Colonic mucosa (tissue), 4 donors: ENCODE measurements at regions not wholly inside any gene's neighbourhood (a gene's known extent, or its start where the extent isn't known, plus 50 kb on each side); places are given as distances from the start of the nearest gene placed in this dataset.

Source experiments
- DNase-seq: peaks from one replicate; pipeline ENCODE4 v3.0.0-alpha.2; 2020
- H3K27ac ChIP-seq: fragments of 200-600 bp; one replicate; pipeline ENCODE4 v1.8.0; 2021
- H3K27me3 ChIP-seq: fragments of 200-600 bp; one replicate; pipeline ENCODE4 v1.8.0; 2021
- H3K36me3 ChIP-seq: fragments of 200-600 bp; one replicate; pipeline ENCODE4 v1.8.0; 2021
- H3K4me1 ChIP-seq: fragments of 200-600 bp; one replicate; pipeline ENCODE4 v1.8.0; 2021; ENCODE audit warnings: mild to moderate bottlenecking
- H3K4me3 ChIP-seq: fragments of 200-600 bp; one replicate; pipeline ENCODE4 v1.8.0; 2021
- H3K9ac ChIP-seq, 2 donors: one replicate each; pipeline ENCODE4 v1.7.0; 2013; ENCODE audit warnings: control low read depth in 2 of 2, low read depth in 2 of 2, low read length in 2 of 2
- H3K9me3 ChIP-seq: fragments of 200-600 bp; one replicate; pipeline ENCODE4 v1.8.0; 2021
- CTCF ChIP-seq: fragments of 200-600 bp; IDR thresholded peaks from one replicate; pipeline ENCODE4 v1.8.0; 2022; ENCODE audit warnings: antibody characterized with exemption, mild to moderate bottlenecking
- intact Hi-C: fragments of 100-400 bp; cut with DNase I; formaldehyde crosslinking; loops from one replicate; pipeline ENCODE4 v1.14.1; 2022
- donor health status: healthy.
- donor health status: DM: no; HTN: no; CAD: no.
- donor health status: DM: no; HTN: no; CAD: no.

- no peaks in the 10 kb centered on the region for H3K36me3 ChIP-seq
- no peak overlapping the region for H3K9ac ChIP-seq
- intact Hi-C loops, result no loop called here
- no peak for DNase-seq
- H3K27ac ChIP-seq, result no peak overlapping the region
- H3K9me3 ChIP-seq, result no peaks in the 10 kb centered on the region
- no peak for TF ChIP-seq CTCF
- H3K27me3 ChIP-seq, result no peaks in the 10 kb centered on the region
- no peaks in the 10 kb centered on the region for H3K4me1 ChIP-seq
- no peak overlapping the region for H3K4me3 ChIP-seq
These were observed 956.5 kb downstream of the CDH18 start for GRCh38 chr5:19031491-19031890.

GRCh38 chr5:19035816-19036215 is 952.2 kb downstream of the CDH18 start:
- no peaks in the 10 kb centered on the region for H3K27me3 ChIP-seq
- no peaks in the 10 kb centered on the region for H3K9me3 ChIP-seq
- H3K9ac ChIP-seq, result no peak overlapping the region
- H3K4me1 ChIP-seq, result no peaks in the 10 kb centered on the region
- H3K27ac ChIP-seq, result no peak overlapping the region
- no peaks in the 10 kb centered on the region for H3K36me3 ChIP-seq
- H3K4me3 ChIP-seq, result no peak overlapping the region
- no peak for TF ChIP-seq CTCF
- intact Hi-C loops, result no loop called here
- no peak for DNase-seq

- Histone ChIP-seq H3K4me1 (no peaks in the 10 kb centered on the region), H3K4me3 (no peak overlapping the region), H3K9me3 (no peaks in the 10 kb centered on the region), H3K27me3 (no peaks in the 10 kb centered on the region), H3K27ac (no peak overlapping the region), H3K36me3 (no peaks in the 10 kb centered on the region), H3K9ac (no peak overlapping the region)
- intact Hi-C loops, result no loop called here
- DNase-seq, result no peak
- TF ChIP-seq CTCF, result no peak
These were observed 945.9 kb downstream of the CDH18 start for GRCh38 chr5:19042106-19042505.

- no peak for DNase-seq
- H3K4me3 ChIP-seq, result no peak overlapping the region
- no peaks in the 10 kb centered on the region for H3K4me1 ChIP-seq
- intact Hi-C loops, result no loop called here
- TF ChIP-seq CTCF, result no peak
- no peaks in the 10 kb centered on the region for H3K36me3 ChIP-seq
- H3K27me3 ChIP-seq, result no peaks in the 10 kb centered on the region
- H3K9me3 ChIP-seq, result no peaks in the 10 kb centered on the region
- no peak overlapping the region for H3K27ac ChIP-seq
- no peak overlapping the region for H3K9ac ChIP-seq
These were observed 943.7 kb downstream of the CDH18 start for GRCh38 chr5:19044311-19044710.

- Histone ChIP-seq H3K9ac (no peak overlapping the region), H3K27ac (no peak overlapping the region), H3K36me3 (no peaks in the 10 kb centered on the region), H3K9me3 (no peaks in the 10 kb centered on the region), H3K4me3 (no peak overlapping the region), H3K27me3 (no peaks in the 10 kb centered on the region), H3K4me1 (no peaks in the 10 kb centered on the region)
- DNase-seq, result no peak
- no peak for TF ChIP-seq CTCF
- intact Hi-C loops, result no loop called here
These were observed 942.9 kb downstream of the CDH18 start for GRCh38 chr5:19044931-19045695.
